T-helper 1 cell treated with Interleukin-12 subunit alpha and Interleukin-12 subunit beta and Interleukin-4 antibody, amounts not matched to agents 30 μg/mL and 1 μg/mL, for 36 hours (primary cell): ENCODE measurements at regions not wholly inside any gene's neighbourhood (a gene's known extent, or its start where the extent isn't known, plus 50 kb on each side); places are given as distances from the start of the nearest gene placed in this dataset.

ENCODE experiments used
- H3K27ac Mint-ChIP-seq: one replicate; pipeline ENCODE4 v1.8.0; 2021; ENCODE audit warnings: mild to moderate bottlenecking, mixed read lengths
- H3K27me3 Mint-ChIP-seq: one replicate; pipeline ENCODE4 v1.8.0; 2021; ENCODE audit warnings: low read depth, mixed read lengths
- H3K36me3 Mint-ChIP-seq: one replicate; pipeline ENCODE4 v1.8.0; 2021; ENCODE audit warnings: low read depth, mixed read lengths
- H3K4me1 Mint-ChIP-seq: one replicate; pipeline ENCODE4 v1.8.0; 2021; ENCODE audit warnings: low read depth, mixed read lengths
- H3K4me3 Mint-ChIP-seq: one replicate; pipeline ENCODE4 v1.8.0; 2021; ENCODE audit warnings: mild to moderate bottlenecking, moderate library complexity, mixed read lengths
- H3K9me3 Mint-ChIP-seq: one replicate; pipeline ENCODE4 v1.8.0; 2021; ENCODE audit warnings: mixed read lengths

DNA sequence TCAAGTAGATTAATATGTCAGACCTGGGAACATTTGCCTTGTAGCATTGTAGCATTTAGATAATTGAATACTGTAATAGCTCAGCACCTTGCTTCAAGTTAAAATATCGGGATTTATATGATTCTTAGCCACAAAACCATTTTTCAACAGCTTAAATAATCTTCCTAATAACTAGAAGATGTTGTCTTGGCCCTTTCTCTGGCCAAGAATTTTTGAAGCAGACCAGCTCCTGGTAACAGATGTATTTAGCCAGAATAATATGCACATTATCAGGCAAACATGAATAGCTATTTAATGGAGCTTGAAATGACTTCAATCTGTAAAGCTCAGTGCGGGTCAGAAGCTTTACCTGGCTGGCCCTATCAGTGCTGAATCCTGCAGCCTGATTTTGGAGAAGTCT, 913.1 kb downstream of the AACS start:
- Mint-ChIP-seq H3K36me3 (no peaks in the 10 kb centered on the region), H3K27ac (no peak overlapping the region), H3K27me3 (no peaks in the 10 kb centered on the region), H3K9me3 (peaks cover 8% of the 10 kb centered on the region), H3K4me3 (no peak overlapping the region), H3K4me1 (no peaks in the 10 kb centered on the region)

DNA sequence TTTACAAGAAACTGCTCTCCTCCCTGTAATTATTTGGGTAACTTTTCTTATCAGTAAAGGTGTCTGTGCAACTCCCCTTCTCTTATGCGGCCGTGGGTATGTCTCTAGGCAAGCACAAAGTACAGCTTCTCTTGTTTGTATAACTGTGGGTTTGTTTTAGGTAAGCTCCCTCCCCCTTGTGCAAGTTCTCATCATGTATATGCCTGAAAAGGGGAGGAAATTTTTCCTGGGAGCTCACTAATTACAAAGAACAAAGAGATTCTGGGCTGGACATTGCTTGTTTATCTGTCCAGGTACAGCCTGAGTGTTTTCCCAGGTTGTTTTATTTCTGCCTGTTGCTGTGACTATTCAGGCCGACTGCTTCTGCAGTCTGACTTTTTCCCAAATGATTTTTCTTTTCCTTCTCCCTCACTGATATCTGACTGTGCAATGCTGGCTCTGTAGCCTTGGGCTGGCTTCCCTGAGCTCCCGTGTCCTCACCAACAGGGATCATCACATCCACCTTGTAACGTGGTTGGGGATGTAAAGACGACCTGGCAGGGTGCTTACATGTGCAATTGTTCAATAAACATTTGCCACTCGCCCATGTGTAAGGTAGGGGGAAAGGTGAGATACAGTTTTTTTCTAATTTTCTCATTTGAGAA, 916.5 kb downstream of the AACS start:
- Mint-ChIP-seq H3K36me3 (no peaks in the 10 kb centered on the region), H3K4me1 (no peaks in the 10 kb centered on the region), H3K27ac (no peak overlapping the region), H3K4me3 (no peak overlapping the region), H3K9me3 (peaks cover 6% of the 10 kb centered on the region), H3K27me3 (no peaks in the 10 kb centered on the region)

- Mint-ChIP-seq H3K36me3 (no peaks in the 10 kb centered on the region), H3K4me3 (no peak overlapping the region), H3K9me3 (peaks cover 6% of the 10 kb centered on the region), H3K27me3 (no peaks in the 10 kb centered on the region), H3K4me1 (no peaks in the 10 kb centered on the region), H3K27ac (no peak overlapping the region)
Measured at GRCh38 chr12:125983094-125983783, 918.0 kb downstream of the AACS start.

GRCh38 chr12:125983784-125984500, 918.7 kb downstream of the AACS start:
- Mint-ChIP-seq H3K4me1 (no peaks in the 10 kb centered on the region), H3K27ac (no peak overlapping the region), H3K4me3 (no peak overlapping the region), H3K9me3 (peaks cover 3% of the 10 kb centered on the region), H3K36me3 (no peaks in the 10 kb centered on the region), H3K27me3 (no peaks in the 10 kb centered on the region)

GRCh38 chr12:125988545-125988944, 923.3 kb downstream of the AACS start:
- H3K36me3 Mint-ChIP-seq, result no peaks in the 10 kb centered on the region
- no peaks in the 10 kb centered on the region for H3K27me3 Mint-ChIP-seq
- no peaks in the 10 kb centered on the region for H3K9me3 Mint-ChIP-seq
- no peak overlapping the region for H3K27ac Mint-ChIP-seq
- no peak overlapping the region for H3K4me3 Mint-ChIP-seq
- no peaks in the 10 kb centered on the region for H3K4me1 Mint-ChIP-seq

GRCh38 chr12:125989696-125990095, 924.5 kb downstream of the AACS start:
- Mint-ChIP-seq H3K36me3 (no peaks in the 10 kb centered on the region), H3K9me3 (no peaks in the 10 kb centered on the region), H3K4me1 (no peaks in the 10 kb centered on the region), H3K27ac (no peak overlapping the region), H3K27me3 (no peaks in the 10 kb centered on the region), H3K4me3 (no peak overlapping the region)

- Mint-ChIP-seq H3K9me3 (no peaks in the 10 kb centered on the region), H3K27ac (no peak overlapping the region), H3K36me3 (no peaks in the 10 kb centered on the region), H3K4me3 (no peak overlapping the region), H3K27me3 (no peaks in the 10 kb centered on the region), H3K4me1 (no peaks in the 10 kb centered on the region)
Measured at GRCh38 chr12:125996443-125996842, 931.2 kb downstream of the AACS start.

GRCh38 chr12:125999628-126000027, 934.4 kb downstream of the AACS start:
- no peak overlapping the region for H3K4me3 Mint-ChIP-seq
- H3K9me3 Mint-ChIP-seq, result peaks cover 12% of the 10 kb centered on the region
- H3K27ac Mint-ChIP-seq, result no peak overlapping the region
- no peaks in the 10 kb centered on the region for H3K36me3 Mint-ChIP-seq
- H3K4me1 Mint-ChIP-seq, result no peaks in the 10 kb centered on the region
- no peaks in the 10 kb centered on the region for H3K27me3 Mint-ChIP-seq

GRCh38 chr12:126019385-126019784, 954.1 kb downstream of the AACS start:
- Mint-ChIP-seq H3K9me3 (peaks cover 27% of the 10 kb centered on the region), H3K4me3 (no peak overlapping the region), H3K27ac (no peak overlapping the region), H3K36me3 (no peaks in the 10 kb centered on the region), H3K27me3 (no peaks in the 10 kb centered on the region), H3K4me1 (no peaks in the 10 kb centered on the region)

DNA sequence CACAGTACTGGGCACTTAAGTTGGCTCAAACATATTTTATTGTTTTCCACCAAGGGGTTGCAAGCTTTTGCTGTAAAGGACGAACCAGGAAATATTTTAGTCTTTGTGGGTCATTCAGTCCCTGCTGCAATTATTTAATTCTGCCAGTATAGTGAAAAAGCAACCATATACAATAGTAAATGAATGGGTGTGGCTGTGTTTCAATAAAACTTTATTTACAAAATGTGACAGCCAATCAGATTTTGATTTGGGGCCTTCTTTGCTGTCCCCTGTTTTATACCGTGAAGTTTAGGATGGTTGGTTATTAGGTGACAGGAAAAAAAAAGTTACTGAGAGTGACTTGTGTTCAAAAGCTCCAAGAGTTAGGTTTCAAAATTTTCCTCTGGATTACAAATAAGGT, 956.4 kb downstream of the AACS start:
- Mint-ChIP-seq H3K36me3 (no peaks in the 10 kb centered on the region), H3K4me3 (no peak overlapping the region), H3K27me3 (no peaks in the 10 kb centered on the region), H3K9me3 (peaks cover 17% of the 10 kb centered on the region), H3K27ac (no peak overlapping the region), H3K4me1 (no peaks in the 10 kb centered on the region)

DNA sequence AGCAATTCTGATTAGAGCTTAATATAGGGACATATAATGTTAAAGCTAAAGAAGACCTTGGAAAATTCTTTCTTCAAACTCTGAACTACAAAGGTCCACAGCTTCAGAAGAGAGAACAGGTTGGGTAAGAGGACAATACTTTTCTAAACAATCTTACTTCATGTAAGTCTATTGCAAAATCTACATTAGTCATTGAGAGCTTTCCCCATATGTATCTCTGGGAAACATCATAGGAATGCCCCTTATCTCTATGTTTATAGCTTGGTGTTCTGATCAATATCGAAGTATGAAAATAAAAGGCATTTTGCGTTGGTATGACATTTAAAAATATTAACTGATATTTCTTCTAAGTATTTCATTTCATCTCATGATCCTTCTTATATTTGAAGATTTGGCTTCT, 962.6 kb downstream of the AACS start:
- H3K27ac Mint-ChIP-seq, result no peak overlapping the region
- peaks cover 7% of the 10 kb centered on the region for H3K9me3 Mint-ChIP-seq
- no peak overlapping the region for H3K4me3 Mint-ChIP-seq
- no peaks in the 10 kb centered on the region for H3K36me3 Mint-ChIP-seq
- H3K27me3 Mint-ChIP-seq, result no peaks in the 10 kb centered on the region
- H3K4me1 Mint-ChIP-seq, result no peaks in the 10 kb centered on the region

DNA sequence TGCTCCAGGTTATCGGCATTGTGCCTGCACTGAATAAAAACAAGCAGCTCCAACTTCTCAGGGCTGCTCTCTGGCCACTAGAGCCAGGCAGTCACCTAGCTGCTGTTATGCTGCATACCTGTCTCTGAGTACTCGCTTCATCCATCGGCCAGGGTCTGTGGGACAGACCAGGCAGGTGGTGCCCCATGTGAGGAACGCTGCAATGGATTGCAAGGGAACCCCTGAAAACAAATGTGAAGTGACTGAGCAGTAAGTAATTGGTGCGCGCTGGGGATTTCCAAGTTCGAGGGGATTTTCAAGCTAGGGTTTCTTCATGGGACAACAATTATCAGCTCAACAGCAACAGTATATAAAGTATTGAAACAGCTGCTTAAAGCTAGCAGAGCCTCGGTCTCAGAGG, 965.3 kb downstream of the AACS start:
- Mint-ChIP-seq H3K27me3 (no peaks in the 10 kb centered on the region), H3K27ac (no peak overlapping the region), H3K9me3 (peaks cover 14% of the 10 kb centered on the region), H3K4me1 (no peaks in the 10 kb centered on the region), H3K36me3 (no peaks in the 10 kb centered on the region), H3K4me3 (no peak overlapping the region)

GRCh38 chr12:126033751-126034150, 968.5 kb downstream of the AACS start:
- H3K27me3 Mint-ChIP-seq, result no peaks in the 10 kb centered on the region

DNA sequence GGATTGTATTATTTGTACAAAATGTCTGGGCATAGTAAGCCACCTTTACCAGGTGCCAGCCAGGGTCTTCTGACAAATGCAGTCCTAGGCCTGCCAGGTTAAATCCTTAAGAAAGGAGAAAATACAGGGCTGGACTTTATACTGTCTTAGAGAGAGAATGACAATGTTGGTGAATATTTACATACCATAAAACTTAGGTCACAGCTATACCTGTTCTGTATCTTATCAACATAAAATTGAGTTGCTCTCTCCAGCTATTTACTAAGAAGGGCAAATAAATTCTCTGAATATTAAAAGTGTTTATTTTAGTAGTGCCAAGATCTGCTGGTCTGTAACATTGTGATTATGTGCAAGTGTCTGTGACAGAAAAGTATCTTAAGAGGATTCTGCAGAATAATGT, 971.1 kb downstream of the AACS start:
- Mint-ChIP-seq H3K4me1 (no peaks in the 10 kb centered on the region), H3K4me3 (no peak overlapping the region), H3K9me3 (peaks cover 14% of the 10 kb centered on the region), H3K27ac (no peak overlapping the region), H3K27me3 (no peaks in the 10 kb centered on the region), H3K36me3 (no peaks in the 10 kb centered on the region)

More at GRCh38 chr12:126033751-126034150, 968.5 kb downstream of the AACS start:
- Mint-ChIP-seq H3K9me3 (peaks cover 14% of the 10 kb centered on the region), H3K36me3 (no peaks in the 10 kb centered on the region), H3K4me1 (no peaks in the 10 kb centered on the region), H3K4me3 (no peak overlapping the region), H3K27ac (no peak overlapping the region)

- Mint-ChIP-seq H3K4me1 (no peaks in the 10 kb centered on the region), H3K36me3 (no peaks in the 10 kb centered on the region), H3K9me3 (peaks cover 6% of the 10 kb centered on the region), H3K27me3 (no peaks in the 10 kb centered on the region), H3K4me3 (no peak overlapping the region), H3K27ac (no peak overlapping the region)
Measured at GRCh38 chr12:126038434-126038833, 973.2 kb downstream of the AACS start.
